ENCODE measurements at regions not wholly inside any gene's neighbourhood (a gene's known extent, or its start where the extent isn't known, plus 50 kb on each side); places are given as distances from the start of the nearest gene placed in this dataset.

DNA sequence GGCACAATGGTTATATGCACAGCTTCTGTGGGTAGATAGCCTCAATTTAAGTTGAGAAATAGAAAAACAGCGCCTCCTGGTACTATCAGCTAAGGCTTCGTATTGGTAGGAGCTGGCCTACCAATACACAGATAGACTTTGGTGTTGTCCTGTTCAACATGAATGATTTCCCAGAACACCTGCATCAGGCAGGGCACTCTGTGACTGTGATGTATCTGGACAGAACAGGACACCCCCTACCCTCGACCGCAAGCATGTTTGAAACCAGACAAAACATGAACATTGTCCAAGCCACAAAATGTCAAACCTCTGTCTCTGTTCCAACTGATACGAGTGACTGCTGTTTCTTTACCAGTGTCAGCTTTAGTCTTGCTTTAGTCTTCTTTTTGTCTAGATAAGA lies 144.9 kb downstream of the HAPSTR1 start:
- DNase-seq (no peak), ATAC-seq (ENCODE audit: low read depth in 2 of 2) (no peak)
- H3K27ac Mint-ChIP-seq: no peak overlapping the region
- Histone ChIP-seq H3K4me1 (ENCODE audit: control insufficient read depth, insufficient read depth, low read length, poor library complexity, severe bottlenecking) (no peaks in the 10 kb centered on the region), H3K36me3 (ENCODE audit: control insufficient read depth, insufficient read depth, low read length) (no peaks in the 10 kb centered on the region), H3K27ac (ENCODE audit: insufficient read depth, low read length, poor library complexity, severe bottlenecking) (no peak overlapping the region), H3K27me3 (ENCODE audit: control insufficient read depth, insufficient read depth, low read length) (no peaks in the 10 kb centered on the region), H3K4me3 (ENCODE audit: low read depth, low read length) (no peak overlapping the region), H3K9me3 (ENCODE audit: control insufficient read depth in 2 of 2, low read length in 2 of 2) (no peaks in the 10 kb centered on the region)
- H3K4me3 Mint-ChIP-seq: no peak overlapping the region
- no peaks in the 10 kb centered on the region for H3K4me1 Mint-ChIP-seq
- peaks cover 0 to 4% (median 0%) of the 10 kb centered on the region in 7 donors for H3K9me3 Mint-ChIP-seq
- H3K36me3 Mint-ChIP-seq: no peaks in the 10 kb centered on the region
- H3K27me3 Mint-ChIP-seq: no peaks in the 10 kb centered on the region

DNA sequence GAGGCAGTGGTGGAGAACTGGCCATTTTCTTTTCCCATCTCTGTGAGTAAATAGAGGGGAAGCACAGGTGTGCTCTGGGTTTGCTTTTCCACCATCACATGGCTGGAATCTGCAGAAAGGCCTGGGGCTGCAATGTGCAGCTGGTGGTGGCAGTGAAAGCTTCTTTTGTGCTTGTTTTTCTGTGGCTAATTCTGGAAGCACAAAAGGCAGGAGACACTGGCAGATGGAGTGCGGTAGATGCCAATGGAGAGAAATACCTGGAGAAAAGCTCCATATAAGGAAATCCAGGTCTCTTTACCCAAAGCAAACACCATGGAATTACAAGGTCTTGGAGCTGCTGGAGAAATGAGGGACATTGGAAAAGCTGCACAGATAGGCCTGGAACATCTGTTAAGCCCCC lies 146.9 kb downstream of the HAPSTR1 start:
- H3K4me3 ChIP-seq (ENCODE audit: low read depth, low read length): no peak overlapping the region
- H3K9me3 ChIP-seq (ENCODE audit: control insufficient read depth in 2 of 2, low read length in 2 of 2): no peaks in the 10 kb centered on the region
- H3K27ac ChIP-seq (ENCODE audit: insufficient read depth, low read length, poor library complexity, severe bottlenecking): no peak overlapping the region
- no peaks in the 10 kb centered on the region for H3K36me3 ChIP-seq (ENCODE audit: control insufficient read depth, insufficient read depth, low read length)
- Mint-ChIP-seq H3K9me3 (peaks cover 0 to 4% (median 0%) of the 10 kb centered on the region in 7 donors), H3K27me3 (no peaks in the 10 kb centered on the region), H3K27ac (no peak overlapping the region), H3K36me3 (no peaks in the 10 kb centered on the region), H3K4me1 (no peaks in the 10 kb centered on the region), H3K4me3 (no peak overlapping the region)
- ATAC-seq (ENCODE audit: low read depth in 2 of 2): no peak
- H3K27me3 ChIP-seq (ENCODE audit: control insufficient read depth, insufficient read depth, low read length): no peaks in the 10 kb centered on the region
- DNase-seq: no peak
- H3K4me1 ChIP-seq (ENCODE audit: control insufficient read depth, insufficient read depth, low read length, poor library complexity, severe bottlenecking): no peaks in the 10 kb centered on the region

DNA sequence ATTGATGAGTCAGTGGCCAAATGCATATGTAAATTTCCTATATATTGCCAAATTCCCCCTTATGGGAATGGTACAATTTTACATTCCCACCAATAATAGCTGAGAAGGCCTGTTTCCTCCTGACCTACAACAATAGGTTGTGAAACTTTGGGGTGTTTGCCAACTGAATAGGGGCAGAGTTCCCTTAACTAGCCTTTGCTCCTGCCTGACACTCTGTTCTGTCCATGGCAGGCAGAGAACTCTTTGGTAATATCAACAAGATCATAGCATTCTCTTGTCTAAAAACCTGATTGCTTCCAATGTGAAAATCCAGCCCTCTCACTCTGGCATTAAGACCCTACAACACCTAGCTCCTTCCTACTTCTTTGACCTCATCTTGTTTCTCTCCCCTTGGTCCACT lies 149.7 kb downstream of the HAPSTR1 start:
- Histone ChIP-seq H3K27me3 (ENCODE audit: control insufficient read depth, insufficient read depth, low read length) (no peaks in the 10 kb centered on the region), H3K36me3 (ENCODE audit: control insufficient read depth, insufficient read depth, low read length) (no peaks in the 10 kb centered on the region), H3K4me3 (ENCODE audit: low read depth, low read length) (no peak overlapping the region), H3K4me1 (ENCODE audit: control insufficient read depth, insufficient read depth, low read length, poor library complexity, severe bottlenecking) (no peaks in the 10 kb centered on the region), H3K9me3 (ENCODE audit: control insufficient read depth in 2 of 2, low read length in 2 of 2) (no peaks in the 10 kb centered on the region), H3K27ac (ENCODE audit: insufficient read depth, low read length, poor library complexity, severe bottlenecking) (no peak overlapping the region)
- Mint-ChIP-seq H3K36me3 (no peaks in the 10 kb centered on the region), H3K4me1 (no peaks in the 10 kb centered on the region), H3K9me3 (peaks cover 0 to 4% (median 0%) of the 10 kb centered on the region in 7 donors), H3K4me3 (no peak overlapping the region), H3K27ac (no peak overlapping the region), H3K27me3 (no peaks in the 10 kb centered on the region)
- ATAC-seq (ENCODE audit: low read depth in 2 of 2) (no peak), DNase-seq (no peak)

- no peaks in the 10 kb centered on the region for H3K27me3 ChIP-seq (ENCODE audit: control insufficient read depth, insufficient read depth, low read length)
- no peaks in the 10 kb centered on the region for H3K9me3 ChIP-seq (ENCODE audit: control insufficient read depth in 2 of 2, low read length in 2 of 2)
- H3K4me1 Mint-ChIP-seq: no peaks in the 10 kb centered on the region
- no peak overlapping the region for H3K4me3 ChIP-seq (ENCODE audit: low read depth, low read length)
- no peak overlapping the region for H3K27ac ChIP-seq (ENCODE audit: insufficient read depth, low read length, poor library complexity, severe bottlenecking)
- no peaks in the 10 kb centered on the region for H3K4me1 ChIP-seq (ENCODE audit: control insufficient read depth, insufficient read depth, low read length, poor library complexity, severe bottlenecking)
- no peak for DNase-seq
- no peaks in the 10 kb centered on the region for H3K36me3 Mint-ChIP-seq
- no peaks in the 10 kb centered on the region for H3K36me3 ChIP-seq (ENCODE audit: control insufficient read depth, insufficient read depth, low read length)
- H3K27me3 Mint-ChIP-seq: peaks cover 1% of the 10 kb centered on the region
- H3K4me3 Mint-ChIP-seq: no peak overlapping the region
- no peak overlapping the region for H3K27ac Mint-ChIP-seq
- no peaks in the 10 kb centered on the region for H3K9me3 Mint-ChIP-seq
- ATAC-seq (ENCODE audit: low read depth in 2 of 2): no peak
Observed at GRCh38 chr16:9248162-9248561, 156.7 kb downstream of the HAPSTR1 start.

- Histone ChIP-seq H3K36me3 (ENCODE audit: control insufficient read depth, insufficient read depth, low read length) (no peaks in the 10 kb centered on the region), H3K27ac (ENCODE audit: insufficient read depth, low read length, poor library complexity, severe bottlenecking) (no peak overlapping the region), H3K4me1 (ENCODE audit: control insufficient read depth, insufficient read depth, low read length, poor library complexity, severe bottlenecking) (no peaks in the 10 kb centered on the region), H3K9me3 (ENCODE audit: control insufficient read depth in 2 of 2, low read length in 2 of 2) (no peaks in the 10 kb centered on the region), H3K27me3 (ENCODE audit: control insufficient read depth, insufficient read depth, low read length) (no peaks in the 10 kb centered on the region), H3K4me3 (ENCODE audit: low read depth, low read length) (no peak overlapping the region)
- Mint-ChIP-seq H3K27me3 (peaks cover 4% of the 10 kb centered on the region), H3K4me1 (no peaks in the 10 kb centered on the region), H3K4me3 (no peak overlapping the region), H3K36me3 (no peaks in the 10 kb centered on the region), H3K9me3 (no peaks in the 10 kb centered on the region), H3K27ac (no peak overlapping the region)
- ATAC-seq (ENCODE audit: low read depth in 2 of 2) (no peak), DNase-seq (no peak)
Observed at GRCh38 chr16:9249534-9249933, 158.1 kb downstream of the HAPSTR1 start.

DNA sequence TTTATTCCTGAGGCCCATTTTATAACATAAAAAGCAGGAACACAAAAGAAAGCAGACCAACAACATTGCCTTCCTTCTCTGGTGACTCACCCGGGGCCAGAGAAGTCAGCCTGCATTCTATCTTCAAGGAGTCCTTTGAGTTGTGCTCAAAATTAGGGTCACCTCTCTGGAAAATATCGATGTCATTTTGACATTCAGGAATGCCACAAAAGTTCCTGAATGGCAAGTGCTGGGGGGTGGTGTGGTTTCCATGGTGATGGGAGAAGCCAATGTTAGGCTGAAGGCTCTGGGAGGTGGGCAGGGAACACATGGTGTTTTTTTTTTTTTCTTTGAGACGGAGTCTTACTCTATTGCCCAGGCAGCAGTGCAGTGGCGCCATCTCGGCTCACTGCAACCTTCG lies 159.6 kb downstream of the HAPSTR1 start:
- Histone ChIP-seq H3K4me1 (ENCODE audit: control insufficient read depth, insufficient read depth, low read length, poor library complexity, severe bottlenecking) (no peaks in the 10 kb centered on the region), H3K4me3 (ENCODE audit: low read depth, low read length) (no peak overlapping the region), H3K27ac (ENCODE audit: insufficient read depth, low read length, poor library complexity, severe bottlenecking) (no peak overlapping the region), H3K36me3 (ENCODE audit: control insufficient read depth, insufficient read depth, low read length) (no peaks in the 10 kb centered on the region), H3K9me3 (ENCODE audit: control insufficient read depth in 2 of 2, low read length in 2 of 2) (no peaks in the 10 kb centered on the region), H3K27me3 (ENCODE audit: control insufficient read depth, insufficient read depth, low read length) (no peaks in the 10 kb centered on the region)
- no peak overlapping the region for H3K27ac Mint-ChIP-seq
- no peaks in the 10 kb centered on the region for H3K9me3 Mint-ChIP-seq
- ATAC-seq (ENCODE audit: low read depth in 2 of 2): no peak
- DNase-seq: no peak
- H3K36me3 Mint-ChIP-seq: no peaks in the 10 kb centered on the region
- no peak overlapping the region for H3K4me3 Mint-ChIP-seq
- no peaks in the 10 kb centered on the region for H3K4me1 Mint-ChIP-seq
- H3K27me3 Mint-ChIP-seq: peaks cover 4% of the 10 kb centered on the region

DNA sequence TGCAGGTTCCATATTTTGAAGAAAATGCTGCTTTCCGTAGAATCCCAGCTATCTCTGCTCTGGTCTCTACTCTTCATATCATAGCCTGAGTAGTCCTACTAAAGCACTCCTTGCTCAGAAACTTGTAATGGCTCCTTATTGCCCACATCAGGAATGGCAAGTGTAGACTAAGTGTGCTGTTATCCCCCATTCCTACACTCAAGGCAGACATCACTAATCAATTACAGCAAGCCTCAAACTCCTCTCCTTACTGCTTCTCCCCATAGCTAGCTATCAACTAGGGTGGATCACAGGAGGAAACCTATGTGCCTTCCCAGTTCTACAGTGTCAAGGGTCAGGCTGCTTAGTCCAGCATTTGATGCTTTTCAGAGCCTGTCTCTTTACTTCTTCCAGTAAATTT lies 163.4 kb downstream of the HAPSTR1 start:
- Mint-ChIP-seq H3K4me3 (no peak overlapping the region), H3K9me3 (peaks cover 0 to under 1% (median 0%) of the 10 kb centered on the region in 7 donors), H3K27ac (no peak overlapping the region), H3K4me1 (peaks cover 0 to 2% (median 0%) of the 10 kb centered on the region in 4 donors), H3K27me3 (peaks cover 4% of the 10 kb centered on the region), H3K36me3 (no peaks in the 10 kb centered on the region)
- no peak overlapping the region for H3K4me3 ChIP-seq (ENCODE audit: low read depth, low read length)
- H3K36me3 ChIP-seq (ENCODE audit: control insufficient read depth, insufficient read depth, low read length): no peaks in the 10 kb centered on the region
- no peaks in the 10 kb centered on the region for H3K27me3 ChIP-seq (ENCODE audit: control insufficient read depth, insufficient read depth, low read length)
- DNase-seq (no peak), ATAC-seq (ENCODE audit: low read depth in 2 of 2) (no peak)
- no peaks in the 10 kb centered on the region for H3K9me3 ChIP-seq (ENCODE audit: control insufficient read depth in 2 of 2, low read length in 2 of 2)
- H3K4me1 ChIP-seq (ENCODE audit: control insufficient read depth, insufficient read depth, low read length, poor library complexity, severe bottlenecking): no peaks in the 10 kb centered on the region
- H3K27ac ChIP-seq (ENCODE audit: insufficient read depth, low read length, poor library complexity, severe bottlenecking): no peak overlapping the region

DNA sequence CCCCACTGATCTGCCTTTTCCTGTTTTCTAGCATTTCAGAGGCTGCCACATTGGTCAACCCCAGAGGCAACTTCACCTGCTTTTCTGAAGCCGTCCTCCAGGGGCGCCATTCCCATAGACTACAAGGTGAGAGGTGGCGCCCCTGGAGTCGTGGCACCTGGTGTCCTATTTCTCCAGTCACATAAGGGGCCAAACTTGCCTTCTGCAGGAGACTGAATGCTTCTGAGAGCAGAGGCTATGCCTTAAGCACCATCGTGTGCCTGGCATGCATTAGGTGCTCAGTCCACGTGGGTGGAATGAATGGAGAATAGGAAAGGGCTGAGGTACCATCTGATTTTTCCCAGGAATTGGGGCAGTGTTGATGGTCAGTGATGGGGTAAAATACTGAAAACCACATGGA lies 164.8 kb downstream of the HAPSTR1 start:
- no peak for ATAC-seq (ENCODE audit: low read depth in 2 of 2)
- Mint-ChIP-seq H3K27me3 (peaks cover 4% of the 10 kb centered on the region), H3K36me3 (no peaks in the 10 kb centered on the region), H3K4me3 (no peak overlapping the region), H3K27ac (peak overlapping the region in 1 of 3 donors; percentile 56), H3K4me1 (peaks cover 0 to 2% (median 0%) of the 10 kb centered on the region in 4 donors), H3K9me3 (peaks cover 0 to 2% (median 0%) of the 10 kb centered on the region in 7 donors)
- no peaks in the 10 kb centered on the region for H3K27me3 ChIP-seq (ENCODE audit: control insufficient read depth, insufficient read depth, low read length)
- DNase-seq: peak in 1 of 3 donors; percentile 37
- H3K4me3 ChIP-seq (ENCODE audit: low read depth, low read length): no peak overlapping the region
- H3K27ac ChIP-seq (ENCODE audit: insufficient read depth, low read length, poor library complexity, severe bottlenecking): no peak overlapping the region
- no peaks in the 10 kb centered on the region for H3K4me1 ChIP-seq (ENCODE audit: control insufficient read depth, insufficient read depth, low read length, poor library complexity, severe bottlenecking)
- H3K9me3 ChIP-seq (ENCODE audit: control insufficient read depth in 2 of 2, low read length in 2 of 2): no peaks in the 10 kb centered on the region
- H3K36me3 ChIP-seq (ENCODE audit: control insufficient read depth, insufficient read depth, low read length): no peaks in the 10 kb centered on the region
